ENCODE measurements at regions not wholly inside any gene's neighbourhood (a gene's known extent, or its start where the extent isn't known, plus 50 kb on each side); places are given as distances from the start of the nearest gene placed in this dataset.

DNA sequence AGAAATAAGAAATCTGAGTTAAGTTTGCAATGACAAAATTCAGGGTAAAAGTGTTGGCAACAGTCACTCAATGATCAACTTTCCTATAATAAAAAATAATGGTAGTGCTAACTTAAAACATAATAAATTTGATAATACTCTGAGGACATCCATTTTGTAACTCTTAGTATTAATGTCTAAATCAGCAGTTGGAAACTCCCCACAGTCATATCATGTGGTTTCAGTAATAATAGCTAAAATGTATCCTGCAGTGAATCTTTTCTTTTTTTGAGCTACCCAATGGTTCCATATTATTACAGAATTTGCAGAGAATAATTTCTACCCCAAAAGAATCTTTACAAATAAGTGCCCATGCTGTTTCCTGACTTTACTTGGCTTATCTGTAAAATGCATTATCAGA is 286.7 kb downstream of the PTPRC start:
- TF ChIP-seq, protein P1, sequence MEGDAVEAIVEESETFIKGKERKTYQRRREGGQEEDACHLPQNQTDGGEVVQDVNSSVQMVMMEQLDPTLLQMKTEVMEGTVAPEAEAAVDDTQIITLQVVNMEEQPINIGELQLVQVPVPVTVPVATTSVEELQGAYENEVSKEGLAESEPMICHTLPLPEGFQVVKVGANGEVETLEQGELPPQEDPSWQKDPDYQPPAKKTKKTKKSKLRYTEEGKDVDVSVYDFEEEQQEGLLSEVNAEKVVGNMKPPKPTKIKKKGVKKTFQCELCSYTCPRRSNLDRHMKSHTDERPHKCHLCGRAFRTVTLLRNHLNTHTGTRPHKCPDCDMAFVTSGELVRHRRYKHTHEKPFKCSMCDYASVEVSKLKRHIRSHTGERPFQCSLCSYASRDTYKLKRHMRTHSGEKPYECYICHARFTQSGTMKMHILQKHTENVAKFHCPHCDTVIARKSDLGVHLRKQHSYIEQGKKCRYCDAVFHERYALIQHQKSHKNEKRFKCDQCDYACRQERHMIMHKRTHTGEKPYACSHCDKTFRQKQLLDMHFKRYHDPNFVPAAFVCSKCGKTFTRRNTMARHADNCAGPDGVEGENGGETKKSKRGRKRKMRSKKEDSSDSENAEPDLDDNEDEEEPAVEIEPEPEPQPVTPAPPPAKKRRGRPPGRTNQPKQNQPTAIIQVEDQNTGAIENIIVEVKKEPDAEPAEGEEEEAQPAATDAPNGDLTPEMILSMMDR (conservative IDR thresholded peaks at IDR 0.05; ENCODE audit: low read depth, low read length): no peak
- TF ChIP-seq EZH2 (IDR thresholded peaks at IDR 0.05; ENCODE audit: borderline replicate concordance, low read depth, low read length, poor library complexity, severe bottlenecking): no peak

All from A673 (cell line).